ENCODE measurements at regions not wholly inside any gene's neighbourhood (a gene's known extent, or its start where the extent isn't known, plus 50 kb on each side); places are given as distances from the start of the nearest gene placed in this dataset.
A peak's percentile ranks its signal among the peaks of the same experiment; 100 is the strongest.

DNA sequence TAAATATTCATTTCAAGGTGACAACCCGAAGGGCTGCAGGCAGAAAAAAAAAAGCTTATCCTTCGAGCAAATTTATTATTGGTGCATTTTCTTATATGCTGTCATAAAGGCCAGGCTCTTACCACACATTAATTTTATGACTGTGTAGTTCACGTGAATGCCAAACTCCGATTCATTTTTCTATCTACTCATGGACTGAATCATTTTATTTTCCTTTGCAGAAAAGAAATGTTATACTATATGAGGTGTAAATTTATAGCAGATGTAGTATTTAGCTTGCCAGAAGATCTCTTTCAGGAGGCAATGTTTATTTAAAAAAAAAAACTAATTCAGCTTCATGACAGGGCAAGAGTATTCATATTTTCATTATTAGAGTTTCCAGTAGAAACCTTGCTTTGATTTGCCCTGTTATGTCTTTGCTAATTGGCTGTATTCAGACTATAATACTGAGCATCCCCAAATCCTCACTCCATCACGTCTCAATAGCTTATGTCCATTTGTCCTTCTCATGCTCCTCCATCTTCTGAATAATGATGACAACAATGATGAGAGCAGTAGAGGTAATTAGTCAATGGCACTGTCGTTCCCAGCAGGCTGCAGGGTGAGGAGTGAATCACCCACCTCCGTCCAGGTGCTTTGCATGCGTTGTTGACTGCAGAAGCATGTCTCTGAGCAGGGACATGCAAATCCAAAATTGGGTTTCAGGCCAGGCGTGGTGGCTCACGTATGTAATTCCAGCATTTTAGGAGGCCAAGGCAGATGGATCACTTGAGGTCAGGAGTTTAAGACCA, 101.1 kb upstream of the RAB12 start:
- Histone ChIP-seq H4K20me1 (ENCODE audit: insufficient read depth, low read length) (no peaks in the 10 kb centered on the region), H3K27me3 (ENCODE audit: insufficient read depth, low read length) (peaks cover 26% of the 10 kb centered on the region), H3K4me2 (ENCODE audit: insufficient read depth, low read length) (no peak overlapping the region), H3K79me2 (ENCODE audit: insufficient read depth, low read length) (no peaks in the 10 kb centered on the region), H3K27ac (ENCODE audit: low read depth, low read length) (no peak overlapping the region), H3K9me3 (ENCODE audit: low read depth, low read length) (no peaks in the 10 kb centered on the region), H2AFZ (ENCODE audit: low read length) (no peak overlapping the region), H3K4me3 (ENCODE audit: insufficient read depth, low read length) (no peak overlapping the region), H3K36me3 (ENCODE audit: insufficient read depth, low read length) (no peaks in the 10 kb centered on the region), H3K4me1 (ENCODE audit: insufficient read depth, low read length) (peaks cover 8% of the 10 kb centered on the region)
- peak; percentile 61 for DNase-seq (ENCODE audit: insufficient read length, low spot score, missing footprints)
- TF ChIP-seq, protein P1, sequence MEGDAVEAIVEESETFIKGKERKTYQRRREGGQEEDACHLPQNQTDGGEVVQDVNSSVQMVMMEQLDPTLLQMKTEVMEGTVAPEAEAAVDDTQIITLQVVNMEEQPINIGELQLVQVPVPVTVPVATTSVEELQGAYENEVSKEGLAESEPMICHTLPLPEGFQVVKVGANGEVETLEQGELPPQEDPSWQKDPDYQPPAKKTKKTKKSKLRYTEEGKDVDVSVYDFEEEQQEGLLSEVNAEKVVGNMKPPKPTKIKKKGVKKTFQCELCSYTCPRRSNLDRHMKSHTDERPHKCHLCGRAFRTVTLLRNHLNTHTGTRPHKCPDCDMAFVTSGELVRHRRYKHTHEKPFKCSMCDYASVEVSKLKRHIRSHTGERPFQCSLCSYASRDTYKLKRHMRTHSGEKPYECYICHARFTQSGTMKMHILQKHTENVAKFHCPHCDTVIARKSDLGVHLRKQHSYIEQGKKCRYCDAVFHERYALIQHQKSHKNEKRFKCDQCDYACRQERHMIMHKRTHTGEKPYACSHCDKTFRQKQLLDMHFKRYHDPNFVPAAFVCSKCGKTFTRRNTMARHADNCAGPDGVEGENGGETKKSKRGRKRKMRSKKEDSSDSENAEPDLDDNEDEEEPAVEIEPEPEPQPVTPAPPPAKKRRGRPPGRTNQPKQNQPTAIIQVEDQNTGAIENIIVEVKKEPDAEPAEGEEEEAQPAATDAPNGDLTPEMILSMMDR (IDR thresholded peaks at IDR 0.05; ENCODE audit: extremely low read depth, low read depth, low read length): no peak

DNA sequence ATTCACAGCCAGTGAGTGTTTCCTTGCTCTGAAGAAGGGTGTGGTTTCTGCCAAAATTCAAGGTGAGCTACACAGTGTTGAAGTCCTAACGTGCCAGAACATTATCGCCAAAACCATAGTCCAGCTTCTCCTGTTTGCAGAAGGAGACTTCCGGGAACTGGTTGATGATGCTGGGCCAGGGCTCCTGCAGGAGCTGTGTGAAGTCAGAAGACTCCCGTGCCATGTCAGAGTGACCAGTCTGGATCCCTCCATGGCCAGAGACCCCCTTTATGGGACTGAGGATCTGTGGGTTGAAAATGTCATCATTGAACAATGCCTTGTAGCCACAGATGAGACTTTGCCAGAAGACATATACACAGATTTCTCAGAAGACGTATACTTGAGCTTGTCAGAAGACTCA, 96.0 kb upstream of the RAB12 start:
- DNase-seq (ENCODE audit: insufficient read length, low spot score, missing footprints): peak; percentile 35
- Histone ChIP-seq H3K9me3 (ENCODE audit: low read depth, low read length) (no peaks in the 10 kb centered on the region), H3K27me3 (ENCODE audit: insufficient read depth, low read length) (peaks cover 20% of the 10 kb centered on the region), H3K4me2 (ENCODE audit: insufficient read depth, low read length) (no peak overlapping the region), H3K4me1 (ENCODE audit: insufficient read depth, low read length) (no peaks in the 10 kb centered on the region), H3K4me3 (ENCODE audit: insufficient read depth, low read length) (no peak overlapping the region), H4K20me1 (ENCODE audit: insufficient read depth, low read length) (no peaks in the 10 kb centered on the region), H3K79me2 (ENCODE audit: insufficient read depth, low read length) (no peaks in the 10 kb centered on the region), H3K27ac (ENCODE audit: low read depth, low read length) (no peak overlapping the region), H2AFZ (ENCODE audit: low read length) (no peak overlapping the region), H3K36me3 (ENCODE audit: insufficient read depth, low read length) (no peaks in the 10 kb centered on the region)
- TF ChIP-seq, protein P1 (IDR thresholded peaks at IDR 0.05; ENCODE audit: extremely low read depth, low read depth, low read length): no peak

DNA sequence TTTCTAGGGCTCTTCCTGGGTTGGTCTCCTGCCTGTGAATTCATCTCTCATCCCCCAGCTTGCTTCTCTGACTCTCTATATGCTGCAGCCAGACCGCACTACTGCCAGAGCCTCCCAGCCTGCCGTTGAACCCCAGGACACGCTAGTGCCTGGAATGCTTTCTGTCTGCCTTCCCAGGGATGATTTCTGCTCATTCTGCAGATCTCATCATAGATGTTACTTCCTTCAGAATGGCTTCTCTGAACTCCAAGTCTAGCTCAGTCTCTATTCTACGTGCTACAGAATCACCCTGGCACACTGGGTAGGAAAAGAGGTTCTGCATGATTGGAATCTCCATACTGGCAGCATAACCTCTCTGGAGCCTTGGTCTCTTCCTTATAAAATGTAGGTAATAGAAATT, 94.8 kb upstream of the RAB12 start:
- Histone ChIP-seq H2AFZ (ENCODE audit: low read length) (no peak overlapping the region), H4K20me1 (ENCODE audit: insufficient read depth, low read length) (no peaks in the 10 kb centered on the region), H3K4me3 (ENCODE audit: insufficient read depth, low read length) (no peak overlapping the region), H3K4me2 (ENCODE audit: insufficient read depth, low read length) (no peak overlapping the region), H3K27me3 (ENCODE audit: insufficient read depth, low read length) (peaks cover 20% of the 10 kb centered on the region), H3K36me3 (ENCODE audit: insufficient read depth, low read length) (no peaks in the 10 kb centered on the region), H3K27ac (ENCODE audit: low read depth, low read length) (no peak overlapping the region), H3K79me2 (ENCODE audit: insufficient read depth, low read length) (no peaks in the 10 kb centered on the region), H3K9me3 (ENCODE audit: low read depth, low read length) (no peaks in the 10 kb centered on the region), H3K4me1 (ENCODE audit: insufficient read depth, low read length) (no peaks in the 10 kb centered on the region)
- TF ChIP-seq, protein P1 (IDR thresholded peaks at IDR 0.05; ENCODE audit: extremely low read depth, low read depth, low read length): no peak
- no peak for DNase-seq (ENCODE audit: insufficient read length, low spot score, missing footprints)

DNA sequence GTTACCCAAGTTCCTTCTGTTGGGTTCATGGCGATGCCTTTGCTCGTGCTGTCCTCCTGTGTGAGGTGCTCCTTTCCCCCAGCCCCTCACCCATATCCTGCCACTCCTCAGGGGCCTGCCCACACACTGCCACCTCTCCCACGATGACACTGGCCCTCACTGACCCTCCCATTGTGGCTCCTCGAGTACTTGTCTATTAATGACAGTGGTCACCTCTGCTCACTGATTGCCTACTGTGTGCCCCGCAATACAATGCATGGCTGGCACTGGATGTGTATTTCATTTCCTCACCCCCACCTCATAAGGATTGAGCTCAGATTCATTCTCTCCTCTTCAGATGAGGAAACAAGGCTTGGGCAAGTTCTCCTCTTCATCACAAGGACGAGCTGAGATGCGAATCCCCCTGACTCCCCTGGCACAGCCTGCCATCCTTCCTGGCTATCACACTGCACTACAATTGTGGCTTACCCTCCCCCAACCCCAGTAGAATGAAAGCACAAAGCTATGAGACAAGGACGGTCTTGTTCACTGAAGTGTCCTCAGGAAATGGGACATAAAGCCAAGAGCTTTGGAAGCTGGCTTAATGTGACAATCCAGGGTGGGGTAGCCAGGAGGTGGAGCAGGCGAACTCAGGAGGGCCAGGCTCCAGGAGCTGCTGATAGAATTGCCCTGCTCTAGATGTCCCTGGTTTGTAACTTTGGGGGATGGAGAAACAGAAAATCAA, 93.9 kb upstream of the RAB12 start:
- H4K20me1 ChIP-seq (ENCODE audit: insufficient read depth, low read length): no peaks in the 10 kb centered on the region
- TF ChIP-seq, protein P1 (IDR thresholded peaks at IDR 0.05; ENCODE audit: extremely low read depth, low read depth, low read length): no peak

More for the DNA sequence above, 93.9 kb upstream of the RAB12 start:
- Histone ChIP-seq H3K4me1 (ENCODE audit: insufficient read depth, low read length) (no peaks in the 10 kb centered on the region), H3K4me2 (ENCODE audit: insufficient read depth, low read length) (no peak overlapping the region), H3K27ac (ENCODE audit: low read depth, low read length) (no peak overlapping the region), H2AFZ (ENCODE audit: low read length) (no peak overlapping the region), H3K4me3 (ENCODE audit: insufficient read depth, low read length) (no peak overlapping the region), H3K36me3 (ENCODE audit: insufficient read depth, low read length) (no peaks in the 10 kb centered on the region), H3K27me3 (ENCODE audit: insufficient read depth, low read length) (peaks cover 14% of the 10 kb centered on the region), H3K79me2 (ENCODE audit: insufficient read depth, low read length) (no peaks in the 10 kb centered on the region), H3K9me3 (ENCODE audit: low read depth, low read length) (no peaks in the 10 kb centered on the region)
- DNase-seq (ENCODE audit: insufficient read length, low spot score, missing footprints): no peak

All from osteoblast (primary cell).